Fibroblast of gingiva (primary cell): ENCODE measurements at regions not wholly inside any gene's neighbourhood (a gene's known extent, or its start where the extent isn't known, plus 50 kb on each side); places are given as distances from the start of the nearest gene placed in this dataset.

ENCODE experiments used
- DNase-seq: peaks from one replicate; pipeline ENCODE4 v3.0.0-alpha.2; 2011; ENCODE audit warnings: low read depth

DNA sequence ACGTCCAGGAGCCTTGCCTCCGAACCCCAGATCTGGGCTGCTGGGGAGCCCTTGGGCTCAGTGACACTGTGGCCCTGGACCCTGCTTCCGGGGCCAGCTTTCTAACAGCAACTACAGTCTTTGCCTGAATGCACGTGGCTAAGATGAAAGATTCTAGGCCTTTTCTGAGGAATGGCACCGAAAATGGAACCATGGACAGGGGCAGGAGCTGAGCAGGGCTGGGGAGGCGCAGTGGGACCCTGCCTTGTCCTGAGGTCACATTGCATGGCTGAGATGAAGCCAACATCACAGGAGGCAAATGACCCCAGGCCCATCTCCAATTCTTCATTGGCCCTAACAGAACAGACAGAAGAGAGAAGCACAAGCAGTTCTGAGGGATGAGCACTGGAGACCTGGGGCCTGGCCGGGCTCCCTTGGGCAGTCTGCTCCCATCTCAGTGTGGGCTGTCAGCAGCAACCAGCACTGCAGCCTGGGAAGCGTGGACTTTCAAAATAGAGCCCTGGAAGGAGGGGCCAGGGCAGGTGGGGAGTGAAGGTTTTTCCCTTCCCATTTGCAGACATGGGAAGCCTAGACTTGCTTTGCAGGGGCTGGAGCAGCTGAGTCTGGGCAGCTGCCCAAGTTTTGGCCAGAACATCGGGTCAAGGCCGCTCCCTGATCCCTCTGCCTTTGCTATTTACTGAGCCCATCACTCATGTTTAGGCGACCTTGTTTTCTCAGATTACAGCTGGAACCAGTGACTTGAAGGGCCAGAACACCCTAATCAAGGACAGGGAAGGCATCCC is 114.4 kb upstream of the TCERG1L start:
- no peak for DNase-seq

DNA sequence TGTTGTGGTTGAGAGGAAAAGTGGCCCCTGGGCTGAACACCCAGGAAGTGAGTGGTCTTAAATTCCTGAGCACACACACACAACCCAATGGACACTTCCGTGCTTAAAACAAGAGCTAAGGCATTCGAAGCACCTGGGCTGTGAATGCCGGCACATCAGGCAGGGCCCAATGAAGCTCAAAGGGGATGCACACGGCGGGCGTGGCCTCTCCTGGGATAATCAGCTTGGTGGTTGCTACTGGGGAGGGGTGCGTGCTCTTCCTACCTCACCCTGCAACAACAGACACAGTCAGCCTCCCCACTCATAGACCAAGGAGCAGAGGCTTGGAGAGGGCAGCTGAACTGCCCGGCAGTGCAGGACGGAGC is 115.0 kb upstream of the TCERG1L start:
- DNase-seq = no peak

- DNase-seq = no peak
Observed at GRCh38 chr10:131427281-131427680, 115.8 kb upstream of the TCERG1L start.

DNA sequence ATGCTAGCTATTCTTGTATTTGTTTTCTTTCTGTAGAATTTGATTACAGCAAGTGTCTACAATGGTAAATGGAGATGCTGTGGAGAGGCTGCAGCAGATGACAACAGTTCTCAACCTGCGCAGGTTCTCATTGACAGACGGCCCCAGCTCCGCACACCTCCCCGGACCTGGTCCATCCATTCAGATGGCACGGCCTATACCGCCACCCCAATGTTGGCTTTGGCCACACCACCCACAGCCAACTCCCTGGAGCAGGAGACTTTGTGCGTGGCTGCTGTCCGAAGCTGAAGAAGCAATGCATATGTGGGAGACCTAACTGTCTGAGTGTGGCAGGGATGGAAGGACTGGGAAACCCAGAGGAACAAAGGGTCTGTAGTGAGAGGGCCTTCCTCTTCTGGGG is 116.4 kb upstream of the TCERG1L start:
- no peak for DNase-seq

DNA sequence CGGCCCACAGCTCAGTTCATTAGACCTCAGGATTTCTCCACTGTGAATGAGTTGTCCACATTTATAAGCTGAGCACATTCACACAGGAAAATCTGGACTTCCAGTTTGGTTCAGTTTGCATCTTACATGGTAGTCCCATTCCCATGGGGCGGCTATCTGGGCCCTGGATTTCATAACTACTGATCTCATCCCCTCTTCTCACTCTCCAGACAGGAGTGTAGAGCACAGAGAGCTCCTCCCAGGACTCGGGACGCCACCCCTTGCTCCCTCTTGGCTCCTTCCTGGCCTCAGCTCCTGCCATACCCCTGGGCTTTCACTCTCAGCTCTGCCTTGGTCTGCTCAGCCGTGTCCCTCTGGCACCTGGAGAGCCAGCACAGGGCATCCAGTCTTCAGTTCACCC is 117.6 kb upstream of the TCERG1L start:
- DNase-seq = no peak

DNA sequence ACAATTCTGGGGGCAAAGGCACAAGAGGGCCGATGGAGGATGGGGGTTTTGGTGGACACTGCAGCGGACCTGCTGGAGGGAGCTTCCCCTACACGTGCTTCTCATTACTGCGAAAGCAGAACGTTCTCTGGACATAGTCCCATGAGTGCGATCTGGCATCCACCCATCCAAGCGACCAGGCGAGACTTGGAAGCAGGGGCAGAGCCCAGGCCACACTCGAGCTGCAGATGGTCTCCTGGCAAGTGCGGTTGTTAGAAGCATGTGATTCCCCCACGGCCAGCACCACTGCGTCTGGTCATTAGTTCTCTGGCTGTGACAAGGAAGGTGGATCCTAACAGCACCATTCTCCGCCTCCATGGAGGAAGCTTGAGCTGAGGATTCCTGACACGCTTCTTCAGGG is 118.4 kb upstream of the TCERG1L start:
- DNase-seq = no peak

DNA sequence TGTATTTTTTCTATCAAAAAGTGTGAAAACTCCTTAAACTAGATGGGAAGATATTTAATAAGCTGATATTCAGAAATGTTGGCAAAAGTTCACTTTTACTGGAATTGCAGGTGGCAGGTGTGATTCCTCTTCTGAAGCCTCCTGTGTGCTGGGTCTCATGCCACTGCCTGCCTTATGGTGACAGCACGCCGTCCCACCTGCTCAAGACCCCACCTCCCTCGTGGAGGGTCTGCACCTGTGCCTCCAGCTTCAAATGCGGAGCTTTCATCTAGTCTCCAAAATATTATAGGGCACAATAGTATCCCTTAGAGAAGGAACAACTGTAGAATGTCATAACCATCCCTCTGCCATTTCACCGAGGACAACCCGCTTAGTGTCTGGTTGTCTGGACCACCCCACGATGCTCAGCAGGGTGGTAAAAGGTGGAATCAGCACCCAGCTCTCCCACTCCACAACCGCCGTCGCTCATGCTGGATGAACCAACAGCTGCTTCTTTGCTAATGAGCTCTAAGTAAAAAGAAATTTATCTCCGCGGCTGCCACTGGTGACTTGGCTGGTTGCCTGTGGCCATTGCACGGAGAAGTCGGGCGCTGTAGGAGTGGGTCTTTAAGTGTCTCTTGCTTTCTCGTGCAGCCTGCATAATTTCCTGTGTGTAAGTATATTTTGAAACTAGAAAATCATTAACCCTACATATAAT is 119.3 kb upstream of the TCERG1L start:
- DNase-seq = no peak

DNA sequence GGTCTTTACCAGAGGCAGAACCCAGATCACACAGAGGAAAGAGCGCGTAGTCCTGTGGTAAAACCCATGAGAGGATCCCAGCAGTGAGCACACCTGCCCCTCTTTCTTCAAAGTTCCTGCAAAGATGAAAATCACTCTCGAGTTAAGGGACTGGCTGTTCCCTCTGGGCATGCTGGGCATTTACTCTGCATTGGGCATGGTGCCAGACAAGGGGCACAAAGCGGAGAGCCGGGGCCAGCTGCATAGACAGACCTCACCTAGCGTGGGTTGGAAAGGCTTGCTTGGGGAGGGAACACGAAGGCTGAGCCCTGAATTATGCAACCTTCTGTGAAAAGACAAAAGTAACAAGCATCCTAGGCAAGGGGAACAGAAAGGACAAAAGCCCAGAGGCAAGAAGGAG is 120.0 kb upstream of the TCERG1L start:
- no peak for DNase-seq

DNA sequence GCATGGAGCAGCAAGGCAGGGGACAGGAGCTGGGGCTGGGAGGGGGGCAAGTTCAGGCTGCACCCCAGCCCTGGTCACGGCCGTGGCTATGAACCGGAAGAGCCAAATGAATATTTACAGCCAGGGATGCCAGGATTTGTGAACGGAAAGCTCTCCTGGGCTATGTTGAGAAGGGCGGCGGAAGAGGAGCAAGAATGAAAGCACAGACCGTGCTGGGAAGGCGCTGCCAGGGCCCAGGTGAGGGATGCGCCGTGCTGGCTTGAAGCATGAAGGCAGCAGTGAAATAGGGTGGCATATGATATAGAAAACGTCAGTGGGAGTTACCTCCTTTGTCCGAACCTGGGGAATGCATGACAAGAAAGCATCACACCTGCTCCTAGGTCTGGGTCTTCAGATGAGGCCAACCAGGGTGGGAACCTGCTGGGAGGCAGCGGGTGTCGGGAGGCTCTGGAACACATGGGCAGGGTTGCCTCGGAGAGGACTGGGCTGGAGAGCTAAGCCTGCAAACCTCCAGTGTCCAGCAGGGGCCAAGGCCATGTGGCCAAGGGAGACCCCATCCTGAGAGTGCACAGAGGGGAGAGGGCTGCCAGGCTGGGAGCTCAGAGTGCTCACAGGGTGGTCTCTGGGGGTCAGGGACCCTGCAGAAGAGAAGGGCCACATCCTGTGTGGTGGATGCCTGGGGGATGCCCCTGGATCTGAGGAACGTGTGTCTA is 120.6 kb upstream of the TCERG1L start:
- DNase-seq = no peak

DNA sequence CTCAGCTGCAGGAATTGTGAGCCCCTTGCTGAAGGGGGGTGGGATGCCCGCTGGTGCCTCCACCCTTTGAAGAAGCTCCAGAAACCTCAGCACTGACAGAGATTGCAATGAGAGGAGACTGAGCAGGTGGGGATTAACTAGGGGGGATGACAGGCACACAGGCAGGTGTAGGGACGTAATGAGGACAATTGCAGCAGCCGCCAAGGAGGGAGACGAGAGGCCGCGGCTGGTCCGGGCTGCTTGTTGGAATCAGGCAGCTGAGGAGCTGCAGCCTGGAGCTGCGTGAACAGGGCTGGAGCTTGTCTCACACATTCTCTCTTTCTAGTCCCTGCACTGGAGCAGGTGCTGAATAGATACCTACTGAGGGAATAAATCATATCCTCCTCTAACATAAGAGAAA is 122.0 kb upstream of the TCERG1L start:
- no peak for DNase-seq

- DNase-seq = no peak
Observed at GRCh38 chr10:131435232-131435631, 123.7 kb upstream of the TCERG1L start.

- no peak for DNase-seq
Observed at GRCh38 chr10:131435760-131436457, 124.4 kb upstream of the TCERG1L start.

DNA sequence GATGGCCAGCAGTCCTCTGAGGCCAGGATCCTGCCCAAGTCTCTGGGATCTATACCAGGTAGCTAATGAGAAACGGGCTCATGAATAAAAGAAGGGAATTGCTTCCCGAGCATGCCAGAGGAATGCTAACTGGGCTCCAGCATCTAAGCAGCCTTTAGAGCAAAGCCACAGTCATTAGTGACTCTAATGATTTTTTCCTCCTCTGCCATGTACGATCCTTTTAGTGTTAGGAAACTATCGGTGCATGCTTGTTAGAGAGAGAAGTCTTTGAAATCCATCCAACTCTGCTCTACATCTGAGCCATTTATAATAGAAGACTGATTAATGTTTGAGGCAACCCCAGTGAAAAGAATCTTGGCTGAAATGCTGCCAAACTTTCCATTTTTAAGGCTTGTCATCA is 124.9 kb upstream of the TCERG1L start:
- DNase-seq = peak; percentile 9

DNA sequence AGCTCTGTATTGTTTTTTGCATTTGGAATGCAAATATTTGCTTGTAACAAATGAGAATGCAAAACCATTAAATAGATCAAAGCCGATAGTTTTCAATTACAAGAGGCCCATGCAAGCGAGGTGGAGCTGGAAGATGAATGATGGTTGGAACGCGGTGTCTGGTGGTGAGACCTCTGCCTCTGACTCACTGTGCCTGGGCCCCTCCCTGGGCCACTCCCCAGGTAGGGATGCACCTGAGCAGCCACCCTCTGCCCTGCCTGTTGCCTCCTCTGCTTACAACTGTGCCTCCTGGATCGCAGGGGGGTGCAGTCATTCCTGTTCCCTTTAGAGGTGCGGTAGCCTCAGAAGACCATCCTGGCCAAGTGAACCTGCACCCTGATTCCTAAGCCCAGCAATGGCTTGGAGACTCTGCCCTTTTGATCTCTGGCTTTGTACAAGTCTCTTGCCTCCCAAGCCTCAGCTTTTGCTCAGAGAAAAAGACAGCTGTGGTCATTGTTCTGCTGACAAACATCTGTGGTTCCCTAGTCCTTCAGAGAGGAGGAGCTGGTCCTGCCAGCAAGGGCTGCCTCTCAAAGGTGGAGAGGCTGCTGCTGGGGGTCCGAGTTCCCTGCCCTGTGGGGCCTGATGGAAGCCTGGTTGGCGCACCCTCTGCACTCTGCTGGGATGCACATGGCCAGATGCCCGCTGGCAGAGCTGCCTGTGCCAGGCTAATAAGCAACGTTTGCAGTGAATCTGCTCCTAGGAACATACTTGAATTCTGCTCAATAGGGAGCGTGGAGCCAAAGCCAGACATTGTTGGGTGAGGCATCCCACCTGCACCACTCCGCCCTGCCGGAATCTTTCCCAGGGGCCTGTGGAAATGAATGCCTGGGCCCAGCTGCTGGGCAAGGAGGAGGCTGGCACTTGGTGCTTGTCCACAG is 126.3 kb upstream of the TCERG1L start:
- DNase-seq = no peak

GRCh38 chr10:131438665-131439064 is 127.1 kb upstream of the TCERG1L start:
- DNase-seq = no peak

GRCh38 chr10:131439705-131440104 is 128.2 kb upstream of the TCERG1L start:
- DNase-seq = no peak

GRCh38 chr10:131440405-131441360 is 129.2 kb upstream of the TCERG1L start:
- DNase-seq = no peak

- no peak for DNase-seq
Observed at GRCh38 chr10:131442271-131442670, 130.8 kb upstream of the TCERG1L start.

DNA sequence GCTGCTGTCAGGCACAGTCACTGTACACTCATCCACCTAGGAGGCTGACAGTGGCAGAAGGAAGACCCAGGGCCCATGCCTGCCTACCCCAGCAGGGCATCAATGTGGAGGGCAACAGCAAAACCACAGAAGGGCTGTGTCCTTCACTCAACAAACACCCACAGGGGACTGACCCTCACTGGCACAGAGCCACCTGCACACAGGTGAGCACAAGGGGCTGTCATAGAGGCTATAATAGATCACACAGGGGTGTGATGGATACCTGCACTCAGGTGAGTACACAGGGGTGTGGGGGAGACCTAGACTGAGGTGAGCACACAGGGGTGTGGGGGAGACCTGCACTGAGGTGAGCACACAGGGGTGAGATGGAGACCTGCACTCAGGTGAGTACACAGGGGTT is 132.8 kb upstream of the TCERG1L start:
- DNase-seq = no peak

DNA sequence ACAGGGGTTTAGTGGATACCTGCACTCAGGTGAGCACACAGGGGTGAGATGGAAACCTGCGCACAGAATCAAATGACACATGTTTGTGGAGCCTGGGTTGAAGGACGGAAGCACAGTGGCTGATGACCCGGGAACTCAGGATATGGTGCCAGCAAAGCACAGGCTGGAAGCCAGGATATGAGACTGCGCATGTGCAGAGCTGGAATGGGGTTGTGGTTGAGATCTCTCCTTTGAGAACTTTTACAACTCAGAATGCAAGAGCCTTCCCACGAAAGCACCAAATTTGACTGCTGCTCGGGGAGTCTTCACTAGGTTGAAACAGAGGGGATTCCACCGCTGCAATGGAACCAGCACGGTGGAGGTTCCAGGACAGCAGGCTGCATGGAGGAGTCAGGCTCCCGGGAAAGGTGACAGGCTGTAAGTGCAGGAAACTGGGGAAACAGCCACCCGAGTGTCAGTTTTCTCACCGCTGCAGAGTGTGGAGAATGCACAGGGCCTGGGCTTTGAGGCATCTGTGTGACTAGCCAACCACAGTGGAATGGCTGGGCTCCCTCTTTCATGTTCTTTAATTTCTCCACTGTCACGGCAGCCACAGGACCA is 133.4 kb upstream of the TCERG1L start:
- DNase-seq = no peak
